ENCODE measurements at regions not wholly inside any gene's neighbourhood (a gene's known extent, or its start where the extent isn't known, plus 50 kb on each side); places are given as distances from the start of the nearest gene placed in this dataset.

DNA sequence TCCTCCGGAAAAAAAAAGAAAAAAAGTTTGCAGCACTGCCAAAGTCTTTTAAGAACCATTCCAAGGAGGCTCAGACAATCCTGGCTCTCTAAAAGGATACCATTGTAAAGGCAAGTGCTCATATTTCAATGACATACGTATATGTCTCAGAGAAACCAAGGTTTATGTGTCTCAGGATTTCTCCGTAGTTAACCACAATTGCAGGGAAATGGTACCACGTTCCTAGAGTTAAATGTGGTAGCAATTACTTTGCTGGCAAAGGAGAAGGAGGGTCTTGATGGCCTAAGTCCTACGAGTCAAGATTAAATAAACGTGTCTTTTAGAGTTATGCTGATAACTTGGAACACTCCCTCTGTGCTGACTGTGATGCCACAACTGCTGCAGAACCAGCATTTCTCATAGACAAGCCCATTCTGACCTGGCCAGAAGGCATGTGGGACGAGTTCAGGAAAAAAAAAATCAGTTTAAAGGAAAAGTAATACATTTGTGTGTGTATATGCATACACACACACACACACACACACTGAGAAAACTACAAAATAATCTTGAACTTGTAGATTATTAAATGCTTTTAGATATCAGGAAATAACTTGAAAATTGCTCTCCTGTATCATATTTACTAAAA lies 245.9 kb downstream of the FGFR2 start:
- Histone ChIP-seq H3K9me3 (no peaks in the 10 kb centered on the region), H3K4me1 (peaks cover 0 to 13% (median 2%) of the 10 kb centered on the region in 4 donors), H3K36me3 (no peaks in the 10 kb centered on the region), H3K4me3 (no peak overlapping the region), H3K27ac (no peak overlapping the region), H3K27me3 (no peaks in the 10 kb centered on the region)
- intact Hi-C loops (cut with DNase I; ENCODE audit: low total_unique reads), result no loop called here
- peak in 1 of 2 donors; percentile 29 for DNase-seq
- WGBS, 5 donors, result 22 to 35% (median 27%) methylated on average over 7 of the region's 7 CpGs
- TF ChIP-seq, protein P1, sequence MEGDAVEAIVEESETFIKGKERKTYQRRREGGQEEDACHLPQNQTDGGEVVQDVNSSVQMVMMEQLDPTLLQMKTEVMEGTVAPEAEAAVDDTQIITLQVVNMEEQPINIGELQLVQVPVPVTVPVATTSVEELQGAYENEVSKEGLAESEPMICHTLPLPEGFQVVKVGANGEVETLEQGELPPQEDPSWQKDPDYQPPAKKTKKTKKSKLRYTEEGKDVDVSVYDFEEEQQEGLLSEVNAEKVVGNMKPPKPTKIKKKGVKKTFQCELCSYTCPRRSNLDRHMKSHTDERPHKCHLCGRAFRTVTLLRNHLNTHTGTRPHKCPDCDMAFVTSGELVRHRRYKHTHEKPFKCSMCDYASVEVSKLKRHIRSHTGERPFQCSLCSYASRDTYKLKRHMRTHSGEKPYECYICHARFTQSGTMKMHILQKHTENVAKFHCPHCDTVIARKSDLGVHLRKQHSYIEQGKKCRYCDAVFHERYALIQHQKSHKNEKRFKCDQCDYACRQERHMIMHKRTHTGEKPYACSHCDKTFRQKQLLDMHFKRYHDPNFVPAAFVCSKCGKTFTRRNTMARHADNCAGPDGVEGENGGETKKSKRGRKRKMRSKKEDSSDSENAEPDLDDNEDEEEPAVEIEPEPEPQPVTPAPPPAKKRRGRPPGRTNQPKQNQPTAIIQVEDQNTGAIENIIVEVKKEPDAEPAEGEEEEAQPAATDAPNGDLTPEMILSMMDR (IDR thresholded peaks at IDR 0.05), result no peak
- no peak for TF ChIP-seq POLR2AphosphoS5 (IDR thresholded peaks at IDR 0.05)
- no peak for TF ChIP-seq POLR2A (IDR thresholded peaks at IDR 0.05)
- TF ChIP-seq EP300 (IDR thresholded peaks at IDR 0.05), result no peak

DNA sequence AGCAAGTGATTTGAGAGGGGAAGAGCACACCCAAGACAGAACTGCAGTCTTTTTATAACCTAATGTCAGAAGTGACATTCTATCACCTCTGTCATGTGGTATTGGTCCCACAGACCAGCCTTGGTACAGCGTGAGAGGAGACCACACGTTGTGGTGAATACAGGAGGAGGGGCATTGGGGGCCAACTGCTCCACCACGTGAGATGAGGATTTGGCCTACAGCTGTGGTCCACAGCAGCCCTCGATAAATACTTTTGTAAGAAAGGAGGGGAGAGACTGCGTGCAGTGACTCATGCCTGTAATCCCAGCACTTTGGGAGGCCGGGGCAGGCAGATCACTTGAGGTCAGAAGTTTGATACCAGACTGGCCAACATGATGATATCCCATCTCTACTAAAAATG lies 243.1 kb downstream of the FGFR2 start:
- Histone ChIP-seq H3K4me3 (no peak overlapping the region), H3K27ac (no peak overlapping the region), H3K9me3 (no peaks in the 10 kb centered on the region), H3K27me3 (no peaks in the 10 kb centered on the region), H3K36me3 (no peaks in the 10 kb centered on the region), H3K4me1 (peaks cover 0 to 13% (median 2%) of the 10 kb centered on the region in 4 donors)
- intact Hi-C loops (cut with DNase I; ENCODE audit: low total_unique reads), result no loop called here
- TF ChIP-seq POLR2AphosphoS5 (IDR thresholded peaks at IDR 0.05), result no peak
- DNase-seq, result no peak
- WGBS, 5 donors, result 85 to 92% (median 88%) methylated on average over 6 of the region's 6 CpGs

DNA sequence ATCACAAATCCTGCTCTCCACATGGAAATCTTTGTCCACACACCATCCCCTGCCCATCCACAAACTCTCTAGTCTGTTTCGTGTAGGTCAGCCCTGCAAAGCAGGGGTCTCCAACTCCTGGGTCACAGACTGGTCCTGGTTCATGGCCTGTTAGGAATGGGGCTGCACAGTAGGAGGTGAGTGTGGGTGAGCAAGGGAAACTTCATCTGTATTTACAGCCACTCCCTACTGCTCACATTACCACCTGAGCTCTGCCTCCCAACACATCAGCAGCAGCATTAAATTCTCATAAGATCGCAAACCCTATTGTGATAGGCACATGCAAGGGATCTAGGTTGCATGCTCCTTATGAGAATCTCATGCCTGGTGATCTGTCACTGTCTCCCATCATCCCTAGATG lies 242.1 kb downstream of the FGFR2 start:
- TF ChIP-seq EP300 (IDR thresholded peaks at IDR 0.05), result no peak
- TF ChIP-seq, protein P1 (IDR thresholded peaks at IDR 0.05), result no peak
- no peak for TF ChIP-seq POLR2A (IDR thresholded peaks at IDR 0.05)
- no peak for TF ChIP-seq POLR2AphosphoS5 (IDR thresholded peaks at IDR 0.05)
- H3K4me1 ChIP-seq, result peaks cover 0 to 13% (median 2%) of the 10 kb centered on the region in 4 donors
- 70 to 96% (median 89%) methylated on average over 2 of the region's 2 CpGs for WGBS, 5 donors
- no peaks in the 10 kb centered on the region for H3K9me3 ChIP-seq
- intact Hi-C loops (cut with DNase I; ENCODE audit: low total_unique reads), result no loop called here
- no peak overlapping the region for H3K4me3 ChIP-seq
- DNase-seq, result no peak
- H3K36me3 ChIP-seq, result no peaks in the 10 kb centered on the region
- H3K27ac ChIP-seq, result no peak overlapping the region
- H3K27me3 ChIP-seq, result no peaks in the 10 kb centered on the region

DNA sequence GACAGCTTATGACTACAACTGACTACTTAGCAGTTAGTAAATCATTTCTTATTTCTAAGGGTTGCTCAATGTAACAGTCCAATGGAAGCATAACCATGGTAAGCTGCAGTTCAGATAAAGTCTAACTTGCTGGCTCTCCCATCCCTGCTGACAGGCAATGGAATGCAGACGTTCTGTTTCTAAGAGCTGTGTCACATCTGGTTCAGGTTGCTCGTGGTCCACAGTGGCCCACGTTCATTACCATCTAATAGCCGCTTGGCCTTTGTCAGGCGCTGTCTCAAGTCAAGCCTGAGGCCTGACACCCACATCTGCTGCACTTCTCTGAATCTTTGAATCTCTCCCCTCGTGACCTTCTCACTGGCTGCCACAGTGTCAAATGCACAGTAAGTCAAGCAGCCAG lies 240.8 kb downstream of the FGFR2 start:
- no peaks in the 10 kb centered on the region for H3K36me3 ChIP-seq
- no peak overlapping the region for H3K4me3 ChIP-seq
- peak in 1 of 2 donors; percentile 20 for DNase-seq
- intact Hi-C loops (cut with DNase I; ENCODE audit: low total_unique reads), result no loop called here
- H3K9me3 ChIP-seq, result no peaks in the 10 kb centered on the region
- WGBS, 5 donors, result 56 to 71% (median 67%) methylated on average over 6 of the region's 6 CpGs
- no peak overlapping the region for H3K27ac ChIP-seq
- H3K4me1 ChIP-seq, result peaks cover 0 to 8% (median 1%) of the 10 kb centered on the region in 4 donors
- no peak for TF ChIP-seq POLR2AphosphoS5 (IDR thresholded peaks at IDR 0.05)
- no peak for TF ChIP-seq POLR2A (IDR thresholded peaks at IDR 0.05)
- TF ChIP-seq, protein P1 (IDR thresholded peaks at IDR 0.05), result no peak
- H3K27me3 ChIP-seq, result no peaks in the 10 kb centered on the region

DNA sequence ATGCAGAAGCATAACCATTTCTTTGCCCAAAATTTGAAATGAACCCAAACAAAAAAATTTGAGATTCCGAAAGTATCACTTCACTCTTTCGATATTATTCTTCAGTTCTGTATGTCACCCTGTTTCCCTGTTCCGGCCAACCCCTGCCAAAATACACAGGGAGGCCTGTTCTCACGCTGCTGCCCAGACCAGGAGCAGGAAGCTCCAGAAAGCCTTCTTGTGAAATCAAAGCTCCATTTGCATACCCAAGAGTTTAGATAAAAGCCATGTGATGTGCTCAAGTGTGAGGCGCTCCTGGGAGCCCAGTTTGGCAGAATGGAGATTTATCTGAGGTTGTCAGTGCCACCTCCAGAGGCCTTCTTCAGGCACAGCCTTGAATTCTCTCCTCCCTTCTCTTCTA lies 236.2 kb downstream of the FGFR2 start:
- no peaks in the 10 kb centered on the region for H3K9me3 ChIP-seq
- no peaks in the 10 kb centered on the region for H3K36me3 ChIP-seq
- no peaks in the 10 kb centered on the region for H3K27me3 ChIP-seq
- H3K4me1 ChIP-seq, result no peaks in the 10 kb centered on the region
- WGBS, 5 donors, result 31 to 68% (median 58%) methylated on average over 5 of the region's 5 CpGs
- H3K27ac ChIP-seq, result peak overlapping the region in 1 of 5 donors; percentile 54
- TF ChIP-seq EP300 (IDR thresholded peaks at IDR 0.05) (no peak), POLR2A (IDR thresholded peaks at IDR 0.05) (no peak), POLR2AphosphoS5 (IDR thresholded peaks at IDR 0.05) (peak in 1 of 3 donors; percentile 73)
- TF ChIP-seq, protein P1 (IDR thresholded peaks at IDR 0.05), result no peak
- no peak overlapping the region for H3K4me3 ChIP-seq
- intact Hi-C loops (cut with DNase I; ENCODE audit: low total_unique reads), result no loop called here
- DNase-seq, result peak; percentile 30 to 72

All from stomach (tissue), 8 donors.